Gastrocnemius medialis (tissue), 4 donors: ENCODE measurements at regions not wholly inside any gene's neighbourhood (a gene's known extent, or its start where the extent isn't known, plus 50 kb on each side); places are given as distances from the start of the nearest gene placed in this dataset.

Experiments used
- CTCF ChIP-seq, 5 experiments: fragments of 450-650 bp in 3 of 5; fragments of 200-600 bp in 2 of 5; sonication (generic) in 2 of 5; IDR thresholded peaks in 4 of 5; conservative IDR thresholded peaks in 1 of 5; 1 replicate in 4 of 5; 2 replicates in 1 of 5; pipeline ENCODE4 v1.5.1; 2016 to 2019; ENCODE audit warnings: antibody characterized with exemption in 5 of 5, mild to moderate bottlenecking in 3 of 5, moderate library complexity in 3 of 5
- POLR2A ChIP-seq, 2 donors: fragments of 450-650 bp; IDR thresholded peaks; one replicate each; pipeline ENCODE4 v1.6.1; 2017; ENCODE audit warnings: antibody characterized with exemption in 2 of 2, mild to moderate bottlenecking in 2 of 2, moderate library complexity in 2 of 2

GRCh38 chr2:217360781-217361482 lies 501.1 kb upstream of the TNP1 start:
- TF ChIP-seq CTCF (IDR thresholded peaks at IDR 0.05 in 4 of 5, conservative IDR thresholded peaks at IDR 0.05 in 1 of 5) = no peak
- no peak for TF ChIP-seq POLR2A (IDR thresholded peaks at IDR 0.05)
